ENCODE measurements at regions not wholly inside any gene's neighbourhood (a gene's known extent, or its start where the extent isn't known, plus 50 kb on each side); places are given as distances from the start of the nearest gene placed in this dataset.

- TF ChIP-seq ZNF384 (IDR thresholded peaks at IDR 0.05) (no peak), NFRKB (IDR thresholded peaks at IDR 0.05) (no peak), L3MBTL2 (conservative IDR thresholded peaks at IDR 0.05) (no peak), BHLHE40 (IDR thresholded peaks at IDR 0.05; ENCODE audit: borderline replicate concordance) (no peak)
- TF ChIP-seq, protein P1, sequence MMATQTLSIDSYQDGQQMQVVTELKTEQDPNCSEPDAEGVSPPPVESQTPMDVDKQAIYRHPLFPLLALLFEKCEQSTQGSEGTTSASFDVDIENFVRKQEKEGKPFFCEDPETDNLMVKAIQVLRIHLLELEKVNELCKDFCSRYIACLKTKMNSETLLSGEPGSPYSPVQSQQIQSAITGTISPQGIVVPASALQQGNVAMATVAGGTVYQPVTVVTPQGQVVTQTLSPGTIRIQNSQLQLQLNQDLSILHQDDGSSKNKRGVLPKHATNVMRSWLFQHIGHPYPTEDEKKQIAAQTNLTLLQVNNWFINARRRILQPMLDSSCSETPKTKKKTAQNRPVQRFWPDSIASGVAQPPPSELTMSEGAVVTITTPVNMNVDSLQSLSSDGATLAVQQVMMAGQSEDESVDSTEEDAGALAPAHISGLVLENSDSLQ (IDR thresholded peaks at IDR 0.05): no peak
- POLR2A ChIA-PET: no interaction called here
- CTCF ChIA-PET: no interaction called here
- no peak for DNase-seq (ENCODE audit: extremely low spot score)
Observed at GRCh38 chr13:79811170-79811569, 330.2 kb downstream of the NDFIP2 start.

GRCh38 chr13:79810669-79811068, 329.7 kb downstream of the NDFIP2 start:
- TF ChIP-seq FOXK2 (IDR thresholded peaks at IDR 0.05): no peak
- no peak for TF ChIP-seq TARDBP (IDR thresholded peaks at IDR 0.05)
- no peak for TF ChIP-seq BHLHE40 (IDR thresholded peaks at IDR 0.05; ENCODE audit: borderline replicate concordance)
- TF ChIP-seq SP1 (IDR thresholded peaks at IDR 0.05): no peak
- no peak for TF ChIP-seq HDGF (IDR thresholded peaks at IDR 0.05; ENCODE audit: borderline replicate concordance)
- TF ChIP-seq ZNF384 (IDR thresholded peaks at IDR 0.05): no peak
- TF ChIP-seq L3MBTL2 (conservative IDR thresholded peaks at IDR 0.05): no peak
- TF ChIP-seq FOXM1 (IDR thresholded peaks at IDR 0.05; ENCODE audit: borderline replicate concordance): no peak
- TF ChIP-seq ELF4 (IDR thresholded peaks at IDR 0.05): no peak
- no peak for TF ChIP-seq NFRKB (IDR thresholded peaks at IDR 0.05)
- TF ChIP-seq, protein P1 (IDR thresholded peaks at IDR 0.05): no peak
- no peak for TF ChIP-seq ARNT (IDR thresholded peaks at IDR 0.05)
- TF ChIP-seq LEF1 (IDR thresholded peaks at IDR 0.05; ENCODE audit: borderline replicate concordance): no peak
- no peak for TF ChIP-seq SUZ12 (IDR thresholded peaks at IDR 0.05)
- TF ChIP-seq FOXA1 (IDR thresholded peaks at IDR 0.05): no peak
- TF ChIP-seq CTBP1 (IDR thresholded peaks at IDR 0.05; ENCODE audit: borderline replicate concordance): no peak
- ChIA-PET POLR2A (no interaction called here), CTCF (no interaction called here)
- DNase-seq (ENCODE audit: extremely low spot score): no peak

DNA sequence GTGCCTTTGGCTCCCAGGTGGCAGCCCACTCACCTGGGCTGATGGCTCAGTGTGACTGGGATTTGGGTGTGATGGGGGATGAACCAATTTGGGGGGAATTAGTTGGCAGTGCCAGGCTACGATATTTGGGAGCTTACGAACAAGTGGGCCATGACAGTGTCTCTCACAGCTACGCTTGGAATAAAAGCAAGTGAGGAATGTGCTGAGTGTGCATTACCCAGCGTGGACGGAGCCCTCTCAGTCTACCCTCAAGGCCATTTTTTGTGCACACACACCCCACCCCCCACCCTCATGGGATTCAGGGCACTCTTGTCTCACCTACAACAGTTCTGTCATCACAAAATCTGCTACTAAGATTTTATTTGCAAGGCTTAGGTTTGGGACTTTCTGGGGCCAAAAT, 329.1 kb downstream of the NDFIP2 start:
- ChIA-PET CTCF (no interaction called here), POLR2A (no interaction called here)
- TF ChIP-seq L3MBTL2 (conservative IDR thresholded peaks at IDR 0.05): no peak
- no peak for TF ChIP-seq SUZ12 (IDR thresholded peaks at IDR 0.05)
- TF ChIP-seq ZNF384 (IDR thresholded peaks at IDR 0.05): no peak
- TF ChIP-seq BHLHE40 (IDR thresholded peaks at IDR 0.05; ENCODE audit: borderline replicate concordance): no peak
- TF ChIP-seq SP1 (IDR thresholded peaks at IDR 0.05): no peak
- TF ChIP-seq ELF4 (IDR thresholded peaks at IDR 0.05): no peak
- TF ChIP-seq HDGF (IDR thresholded peaks at IDR 0.05; ENCODE audit: borderline replicate concordance): no peak
- no peak for TF ChIP-seq FOXM1 (IDR thresholded peaks at IDR 0.05; ENCODE audit: borderline replicate concordance)
- TF ChIP-seq, protein P1 (IDR thresholded peaks at IDR 0.05): no peak
- TF ChIP-seq LEF1 (IDR thresholded peaks at IDR 0.05; ENCODE audit: borderline replicate concordance): no peak
- no peak for TF ChIP-seq FOXA1 (IDR thresholded peaks at IDR 0.05)
- no peak for TF ChIP-seq TARDBP (IDR thresholded peaks at IDR 0.05)
- DNase-seq (ENCODE audit: extremely low spot score): no peak

DNA sequence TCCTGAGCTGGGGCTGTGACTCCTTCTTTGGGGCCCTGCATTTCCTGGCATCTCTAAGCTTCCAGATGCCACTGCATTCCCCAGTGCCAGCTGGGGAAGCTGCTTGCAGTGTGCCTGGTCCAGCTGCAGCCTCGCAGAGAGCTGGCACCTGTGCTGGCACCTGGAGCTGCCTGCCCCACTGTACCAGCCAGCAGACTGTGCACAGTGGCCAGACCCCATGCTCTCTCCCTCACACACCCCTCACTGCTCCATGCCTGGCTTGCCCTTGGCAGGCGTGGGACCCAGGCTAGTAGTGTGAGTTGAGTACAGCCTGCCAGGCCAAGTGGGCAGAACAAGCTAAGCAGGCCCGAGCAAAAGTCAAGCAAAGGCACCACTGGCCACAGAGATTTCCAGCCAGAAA, 327.5 kb downstream of the NDFIP2 start:
- no peak for TF ChIP-seq FOXA1 (IDR thresholded peaks at IDR 0.05)
- TF ChIP-seq HDGF (IDR thresholded peaks at IDR 0.05; ENCODE audit: borderline replicate concordance): no peak
- no peak for TF ChIP-seq ELF4 (IDR thresholded peaks at IDR 0.05)
- TF ChIP-seq CTBP1 (IDR thresholded peaks at IDR 0.05; ENCODE audit: borderline replicate concordance): no peak
- TF ChIP-seq SUZ12 (IDR thresholded peaks at IDR 0.05): no peak
- no peak for TF ChIP-seq LEF1 (IDR thresholded peaks at IDR 0.05; ENCODE audit: borderline replicate concordance)
- no peak for TF ChIP-seq FOXM1 (IDR thresholded peaks at IDR 0.05; ENCODE audit: borderline replicate concordance)
- no peak for TF ChIP-seq L3MBTL2 (conservative IDR thresholded peaks at IDR 0.05)
- no peak for TF ChIP-seq FOXK2 (IDR thresholded peaks at IDR 0.05)
- POLR2A ChIA-PET: no interaction called here

DNA sequence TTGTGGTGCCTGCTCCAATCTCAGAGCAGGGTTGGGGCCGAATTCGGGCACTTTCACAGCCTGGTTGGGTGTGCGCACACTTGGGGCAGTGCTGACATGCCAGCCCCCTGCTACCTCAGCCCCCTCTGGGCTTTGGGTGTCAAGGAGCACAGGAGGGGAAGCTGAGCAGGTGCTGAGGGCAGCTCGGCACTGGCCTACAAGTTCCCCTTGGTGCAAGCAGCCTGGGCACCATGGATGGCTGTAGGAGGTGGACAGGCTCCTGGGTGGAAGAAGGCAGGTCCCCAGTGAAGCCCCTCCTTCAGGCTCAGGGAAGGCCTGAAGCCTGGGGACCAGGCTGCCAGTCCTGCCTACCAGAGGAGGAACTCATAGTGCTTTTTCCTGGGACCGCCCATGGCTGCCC, 326.6 kb downstream of the NDFIP2 start:
- POLR2A ChIA-PET: no interaction called here
- CTCF ChIA-PET: no interaction called here
- DNase-seq (ENCODE audit: extremely low spot score): no peak
- TF ChIP-seq FOXK2 (IDR thresholded peaks at IDR 0.05) (no peak), L3MBTL2 (conservative IDR thresholded peaks at IDR 0.05) (no peak), ZNF384 (IDR thresholded peaks at IDR 0.05) (no peak), SP1 (IDR thresholded peaks at IDR 0.05) (no peak), FOXA1 (IDR thresholded peaks at IDR 0.05) (no peak), ELF4 (IDR thresholded peaks at IDR 0.05) (no peak), ARNT (IDR thresholded peaks at IDR 0.05) (no peak), LEF1 (IDR thresholded peaks at IDR 0.05; ENCODE audit: borderline replicate concordance) (no peak), TARDBP (IDR thresholded peaks at IDR 0.05) (no peak), NFRKB (IDR thresholded peaks at IDR 0.05) (no peak), FOXM1 (IDR thresholded peaks at IDR 0.05; ENCODE audit: borderline replicate concordance) (no peak), HDGF (IDR thresholded peaks at IDR 0.05; ENCODE audit: borderline replicate concordance) (no peak), BHLHE40 (IDR thresholded peaks at IDR 0.05; ENCODE audit: borderline replicate concordance) (no peak), CTBP1 (IDR thresholded peaks at IDR 0.05; ENCODE audit: borderline replicate concordance) (no peak), SUZ12 (IDR thresholded peaks at IDR 0.05) (no peak)
- TF ChIP-seq, protein P1 (IDR thresholded peaks at IDR 0.05): no peak

More for the DNA sequence above, 327.5 kb downstream of the NDFIP2 start:
- CTCF ChIA-PET: interaction anchor here (0.6 kb wide), 1 partner anchor 154 kb away, joined by 3 read pairs; no protein-coding TSS in a partner anchor
- DNase-seq (ENCODE audit: extremely low spot score): no peak

GRCh38 chr13:79806821-79807220, 325.9 kb downstream of the NDFIP2 start:
- ChIA-PET CTCF (no interaction called here), POLR2A (no interaction called here)
- DNase-seq (ENCODE audit: extremely low spot score): no peak
- TF ChIP-seq, protein P1 (IDR thresholded peaks at IDR 0.05): no peak
- TF ChIP-seq CTBP1 (IDR thresholded peaks at IDR 0.05; ENCODE audit: borderline replicate concordance) (no peak), LEF1 (IDR thresholded peaks at IDR 0.05; ENCODE audit: borderline replicate concordance) (no peak), L3MBTL2 (conservative IDR thresholded peaks at IDR 0.05) (no peak), BHLHE40 (IDR thresholded peaks at IDR 0.05; ENCODE audit: borderline replicate concordance) (no peak), TARDBP (IDR thresholded peaks at IDR 0.05) (no peak), ARNT (IDR thresholded peaks at IDR 0.05) (no peak), FOXM1 (IDR thresholded peaks at IDR 0.05; ENCODE audit: borderline replicate concordance) (no peak), ZNF384 (IDR thresholded peaks at IDR 0.05) (no peak), SP1 (IDR thresholded peaks at IDR 0.05) (no peak)
